ENCODE measurements at regions not wholly inside any gene's neighbourhood (a gene's known extent, or its start where the extent isn't known, plus 50 kb on each side); places are given as distances from the start of the nearest gene placed in this dataset.

DNA sequence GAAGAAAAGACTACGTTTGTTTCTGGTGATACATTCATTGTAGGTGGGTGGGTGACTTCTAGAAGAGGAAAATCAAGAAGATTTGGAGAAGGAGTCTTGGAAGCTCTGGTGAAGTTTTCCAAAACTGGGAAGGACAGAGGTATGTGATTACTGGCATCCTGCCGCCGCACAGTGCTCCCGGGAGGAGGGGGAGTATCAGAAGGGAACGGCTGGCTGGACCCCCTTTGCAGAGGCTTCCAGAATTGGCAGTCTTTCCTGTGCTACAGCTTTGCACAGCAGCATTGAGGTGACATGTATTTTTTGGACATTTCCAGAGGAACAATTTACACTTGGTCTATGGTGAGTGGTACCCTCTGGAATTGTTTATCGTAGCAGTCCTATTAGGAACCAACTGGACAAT, 75.7 kb upstream of the EOMES start:
- TF ChIP-seq, protein P1, sequence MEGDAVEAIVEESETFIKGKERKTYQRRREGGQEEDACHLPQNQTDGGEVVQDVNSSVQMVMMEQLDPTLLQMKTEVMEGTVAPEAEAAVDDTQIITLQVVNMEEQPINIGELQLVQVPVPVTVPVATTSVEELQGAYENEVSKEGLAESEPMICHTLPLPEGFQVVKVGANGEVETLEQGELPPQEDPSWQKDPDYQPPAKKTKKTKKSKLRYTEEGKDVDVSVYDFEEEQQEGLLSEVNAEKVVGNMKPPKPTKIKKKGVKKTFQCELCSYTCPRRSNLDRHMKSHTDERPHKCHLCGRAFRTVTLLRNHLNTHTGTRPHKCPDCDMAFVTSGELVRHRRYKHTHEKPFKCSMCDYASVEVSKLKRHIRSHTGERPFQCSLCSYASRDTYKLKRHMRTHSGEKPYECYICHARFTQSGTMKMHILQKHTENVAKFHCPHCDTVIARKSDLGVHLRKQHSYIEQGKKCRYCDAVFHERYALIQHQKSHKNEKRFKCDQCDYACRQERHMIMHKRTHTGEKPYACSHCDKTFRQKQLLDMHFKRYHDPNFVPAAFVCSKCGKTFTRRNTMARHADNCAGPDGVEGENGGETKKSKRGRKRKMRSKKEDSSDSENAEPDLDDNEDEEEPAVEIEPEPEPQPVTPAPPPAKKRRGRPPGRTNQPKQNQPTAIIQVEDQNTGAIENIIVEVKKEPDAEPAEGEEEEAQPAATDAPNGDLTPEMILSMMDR (IDR thresholded peaks at IDR 0.05) = no peak
- no peak for TF ChIP-seq POLR2A (IDR thresholded peaks at IDR 0.05)

Data from prostate gland (tissue), 2 donors.